NB4 (cell line): ENCODE measurements at regions not wholly inside any gene's neighbourhood (a gene's known extent, or its start where the extent isn't known, plus 50 kb on each side); places are given as distances from the start of the nearest gene placed in this dataset.
"Not testable (repeated sequence)": the region's sequence is repeated elsewhere in the genome, so short reads cannot be mapped to it uniquely, and the experiment has no call there.

Experiments used
- MYC ChIP-seq: IDR thresholded peaks from 2 replicates; pipeline ENCODE4 v1.6.1; 2011; ENCODE audit warnings: low read depth, low read length
- POLR2A ChIP-seq: IDR thresholded peaks from 2 replicates; pipeline ENCODE4 v1.6.1; 2011; ENCODE audit warnings: mild to moderate bottlenecking; ENCODE audit not compliant: insufficient read length; ENCODE audit errors: extremely low read depth
- TF ChIP-seq, protein P1 (sequence below): IDR thresholded peaks from 2 replicates; pipeline ENCODE4 v1.6.1; 2011; ENCODE audit warnings: low read depth, low read length
- TF ChIP-seq, protein P2 (sequence below): IDR thresholded peaks from one replicate; pipeline ENCODE4 v1.5.1; 2012; ENCODE audit warnings: low read depth, low read length

DNA sequence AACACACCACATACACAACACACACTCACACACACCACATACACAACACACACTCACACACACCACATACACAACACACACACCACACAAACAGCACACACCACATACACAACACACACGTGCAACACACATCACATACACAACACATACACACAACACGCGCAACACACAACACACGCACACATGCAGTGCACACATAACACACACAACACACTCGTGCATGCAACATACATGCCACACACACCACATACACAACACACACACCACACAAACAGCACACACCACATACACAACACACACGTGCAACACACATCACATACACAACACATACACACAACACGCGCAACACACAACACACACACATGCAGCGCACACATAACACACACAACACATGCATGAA, 192.8 kb downstream of the C16orf95 start:
- TF ChIP-seq, protein P1, sequence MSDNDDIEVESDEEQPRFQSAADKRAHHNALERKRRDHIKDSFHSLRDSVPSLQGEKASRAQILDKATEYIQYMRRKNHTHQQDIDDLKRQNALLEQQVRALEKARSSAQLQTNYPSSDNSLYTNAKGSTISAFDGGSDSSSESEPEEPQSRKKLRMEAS: not testable (repeated sequence)
- TF ChIP-seq, protein P2, sequence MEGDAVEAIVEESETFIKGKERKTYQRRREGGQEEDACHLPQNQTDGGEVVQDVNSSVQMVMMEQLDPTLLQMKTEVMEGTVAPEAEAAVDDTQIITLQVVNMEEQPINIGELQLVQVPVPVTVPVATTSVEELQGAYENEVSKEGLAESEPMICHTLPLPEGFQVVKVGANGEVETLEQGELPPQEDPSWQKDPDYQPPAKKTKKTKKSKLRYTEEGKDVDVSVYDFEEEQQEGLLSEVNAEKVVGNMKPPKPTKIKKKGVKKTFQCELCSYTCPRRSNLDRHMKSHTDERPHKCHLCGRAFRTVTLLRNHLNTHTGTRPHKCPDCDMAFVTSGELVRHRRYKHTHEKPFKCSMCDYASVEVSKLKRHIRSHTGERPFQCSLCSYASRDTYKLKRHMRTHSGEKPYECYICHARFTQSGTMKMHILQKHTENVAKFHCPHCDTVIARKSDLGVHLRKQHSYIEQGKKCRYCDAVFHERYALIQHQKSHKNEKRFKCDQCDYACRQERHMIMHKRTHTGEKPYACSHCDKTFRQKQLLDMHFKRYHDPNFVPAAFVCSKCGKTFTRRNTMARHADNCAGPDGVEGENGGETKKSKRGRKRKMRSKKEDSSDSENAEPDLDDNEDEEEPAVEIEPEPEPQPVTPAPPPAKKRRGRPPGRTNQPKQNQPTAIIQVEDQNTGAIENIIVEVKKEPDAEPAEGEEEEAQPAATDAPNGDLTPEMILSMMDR: not testable (repeated sequence)
- TF ChIP-seq POLR2A, MYC: not testable (repeated sequence)
